SU-DHL-6 (cell line): ENCODE measurements at regions not wholly inside any gene's neighbourhood (a gene's known extent, or its start where the extent isn't known, plus 50 kb on each side); places are given as distances from the start of the nearest gene placed in this dataset.
"Not testable (repeated sequence)": the region's sequence is repeated elsewhere in the genome, so short reads cannot be mapped to it uniquely, and the experiment has no call there.

ENCODE experiments used
- H2AFZ ChIP-seq: fragments of 200-600 bp; sonication (generic); 2 replicates; pipeline ENCODE4 v1.6.1; 2014; ENCODE audit warnings: low read depth, mild to moderate bottlenecking, moderate library complexity, mixed read lengths, antibody characterized with exemption, low read length; ENCODE audit not compliant: severe bottlenecking
- H3F3A ChIP-seq: fragments of 200-600 bp; shearing (Covaris generic); 2 replicates; pipeline ENCODE4 v1.6.0; 2016; ENCODE audit warnings: antibody characterized with exemption, mild to moderate bottlenecking; ENCODE audit not compliant: insufficient read depth
- H3K27ac ChIP-seq: fragments of 200-600 bp; sonication (generic); 2 replicates; pipeline ENCODE4 v1.5.1; 2016; ENCODE audit warnings: low read depth, mild to moderate bottlenecking, low read length, moderate library complexity, mixed read lengths
- H3K27me3 ChIP-seq: fragments of 200-600 bp; sonication (generic), shearing (Covaris generic); 2 replicates; pipeline ENCODE4 v1.6.0; 2014; ENCODE audit warnings: mild to moderate bottlenecking, low read length
- H3K36me3 ChIP-seq: fragments of 200-600 bp; sonication (generic); 2 replicates; pipeline ENCODE4 v1.6.1; 2014; ENCODE audit warnings: mild to moderate bottlenecking, low read length, mixed read lengths
- H3K4me2 ChIP-seq: fragments of 300-600, 200-600 bp; shearing (Covaris generic), sonication (generic); 2 replicates; pipeline ENCODE4 v1.6.0; 2014; ENCODE audit warnings: low read length, low read depth, mild to moderate bottlenecking; ENCODE audit not compliant: poor library complexity, severe bottlenecking
- H3K4me3 ChIP-seq: fragments of 200-600 bp; sonication (generic); 2 replicates; pipeline ENCODE4 v1.5.1; 2014; ENCODE audit warnings: antibody characterized with exemption, low read length, mild to moderate bottlenecking, mixed read lengths; ENCODE audit not compliant: insufficient read depth, poor library complexity, severe bottlenecking
- H3K79me2 ChIP-seq: fragments of 200-600 bp; sonication (generic); 2 replicates; pipeline ENCODE4 v1.6.1; 2014; ENCODE audit warnings: mild to moderate bottlenecking, low read length, moderate library complexity; ENCODE audit not compliant: insufficient read depth
- H3K9ac ChIP-seq: fragments of 200-600 bp; sonication (generic); 2 replicates; pipeline ENCODE4 v1.7.0; 2014; ENCODE audit warnings: mild to moderate bottlenecking, low read length
- H3K9me2 ChIP-seq: fragments of 200-600 bp; sonication (generic); replicated peaks from 2 replicates; pipeline ENCODE4 v1.6.1; 2014; ENCODE audit warnings: low read length; ENCODE audit not compliant: insufficient read depth
- H3K9me3 ChIP-seq: fragments of 200-600 bp; sonication (generic); 2 replicates; pipeline ENCODE4 v1.6.1; 2014; ENCODE audit warnings: low read length, mixed read lengths; ENCODE audit not compliant: insufficient read depth
- H4K20me1 ChIP-seq: fragments of 200-600 bp; sonication (generic); 2 replicates; pipeline ENCODE4 v1.6.1; 2014; ENCODE audit warnings: low read depth, mild to moderate bottlenecking, antibody characterized with exemption, low read length, moderate library complexity, mixed read lengths

- H3K36me3 ChIP-seq, H2AFZ ChIP-seq, H3K9me3 ChIP-seq, H3K27ac ChIP-seq, H3K4me2 ChIP-seq, H3K27me3 ChIP-seq, H3K79me2 ChIP-seq, H3K4me3 ChIP-seq, H3F3A ChIP-seq, H3K9me2 ChIP-seq, H4K20me1 ChIP-seq, H3K9ac ChIP-seq: not testable (repeated sequence)
These were observed 287.6 kb downstream of the LIPI start for GRCh38 chr21:13923175-13923574.

- not testable (repeated sequence) for H3K9ac ChIP-seq, H3K9me2 ChIP-seq, H3K36me3 ChIP-seq, H3F3A ChIP-seq, H3K4me2 ChIP-seq, H3K4me3 ChIP-seq, H4K20me1 ChIP-seq, H3K79me2 ChIP-seq, H3K27ac ChIP-seq, H3K27me3 ChIP-seq, H3K9me3 ChIP-seq, H2AFZ ChIP-seq
These were observed 289.3 kb downstream of the LIPI start for GRCh38 chr21:13921455-13921854.

- H3K9ac ChIP-seq, H3K4me2 ChIP-seq, H3F3A ChIP-seq, H4K20me1 ChIP-seq, H3K9me3 ChIP-seq, H2AFZ ChIP-seq, H3K9me2 ChIP-seq, H3K36me3 ChIP-seq, H3K27ac ChIP-seq, H3K4me3 ChIP-seq, H3K27me3 ChIP-seq, H3K79me2 ChIP-seq: not testable (repeated sequence)
These were observed 297.8 kb downstream of the POTED start for GRCh38 chr21:13907385-13907784.

- H3F3A ChIP-seq, H4K20me1 ChIP-seq, H3K4me3 ChIP-seq, H2AFZ ChIP-seq, H3K9me2 ChIP-seq, H3K9ac ChIP-seq, H3K27ac ChIP-seq, H3K9me3 ChIP-seq, H3K36me3 ChIP-seq, H3K27me3 ChIP-seq, H3K4me2 ChIP-seq, H3K79me2 ChIP-seq: not testable (repeated sequence)
These were observed 287.1 kb downstream of the POTED start for GRCh38 chr21:13896596-13897247.

GRCh38 chr21:13893617-13894016 lies 284.0 kb downstream of the POTED start:
- not testable (repeated sequence) for H3K79me2 ChIP-seq, H3K9ac ChIP-seq, H3K27ac ChIP-seq, H3K4me2 ChIP-seq, H3K36me3 ChIP-seq, H4K20me1 ChIP-seq, H3K9me3 ChIP-seq, H3K27me3 ChIP-seq, H3F3A ChIP-seq, H2AFZ ChIP-seq, H3K9me2 ChIP-seq, H3K4me3 ChIP-seq

GRCh38 chr21:13893025-13893424 lies 283.4 kb downstream of the POTED start:
- not testable (repeated sequence) for H3K79me2 ChIP-seq, H3K4me2 ChIP-seq, H3K36me3 ChIP-seq, H3K27ac ChIP-seq, H3K27me3 ChIP-seq, H3F3A ChIP-seq, H3K9ac ChIP-seq, H4K20me1 ChIP-seq, H2AFZ ChIP-seq, H3K9me3 ChIP-seq, H3K9me2 ChIP-seq, H3K4me3 ChIP-seq

GRCh38 chr21:13892146-13892751 lies 282.7 kb downstream of the POTED start:
- H3F3A ChIP-seq, H3K79me2 ChIP-seq, H3K36me3 ChIP-seq, H3K4me3 ChIP-seq, H3K9me3 ChIP-seq, H3K27ac ChIP-seq, H3K9ac ChIP-seq, H3K9me2 ChIP-seq, H2AFZ ChIP-seq, H3K4me2 ChIP-seq, H4K20me1 ChIP-seq, H3K27me3 ChIP-seq: not testable (repeated sequence)

GRCh38 chr21:13889176-13889575 lies 279.6 kb downstream of the POTED start:
- H2AFZ ChIP-seq, H3K4me2 ChIP-seq, H4K20me1 ChIP-seq, H3K4me3 ChIP-seq, H3K79me2 ChIP-seq, H3K9ac ChIP-seq, H3K9me2 ChIP-seq, H3K27me3 ChIP-seq, H3K36me3 ChIP-seq, H3K27ac ChIP-seq, H3F3A ChIP-seq, H3K9me3 ChIP-seq: not testable (repeated sequence)
